22Rv1 (cell line): ENCODE measurements at regions not wholly inside any gene's neighbourhood (a gene's known extent, or its start where the extent isn't known, plus 50 kb on each side); places are given as distances from the start of the nearest gene placed in this dataset.

Experiments used
- CTCF ChIP-seq: fragments of 450-650 bp; IDR thresholded peaks from 2 replicates; pipeline ENCODE4 v1.5.1; 2017; ENCODE audit warnings: mild to moderate bottlenecking
- ZFX ChIP-seq: fragments of 450-650 bp; IDR thresholded peaks from 2 replicates; pipeline ENCODE4 v1.6.1; 2017; ENCODE audit warnings: antibody characterized with exemption, borderline replicate concordance

DNA sequence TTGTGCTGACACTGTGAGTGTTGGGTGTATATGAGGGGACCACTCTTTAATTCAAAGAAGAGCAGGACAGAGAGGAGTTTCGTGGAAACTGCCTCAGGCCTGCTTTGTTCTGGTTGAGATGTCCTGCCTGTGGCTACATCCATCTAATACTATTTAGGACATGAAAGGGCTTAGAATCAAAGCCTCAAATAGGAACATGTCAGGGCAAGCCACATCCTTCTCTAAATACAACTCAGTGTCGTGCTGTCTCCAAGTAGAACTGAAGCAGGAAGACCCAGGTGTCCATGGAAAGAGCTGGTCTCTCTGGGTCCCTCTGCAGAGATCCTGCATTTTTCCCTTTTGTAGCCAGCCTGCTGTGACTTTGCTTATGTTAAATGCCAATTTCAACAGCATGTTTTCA lies 156.2 kb upstream of the UMPS start:
- no peak for TF ChIP-seq CTCF
- no peak for TF ChIP-seq ZFX
